HL-60 (cell line): ENCODE measurements at regions not wholly inside any gene's neighbourhood (a gene's known extent, or its start where the extent isn't known, plus 50 kb on each side); places are given as distances from the start of the nearest gene placed in this dataset.

ENCODE experiments used
- GABPA ChIP-seq: IDR thresholded peaks from 2 replicates; pipeline ENCODE4 v1.6.1; 2012; ENCODE audit warnings: low read depth
- POLR2AphosphoS5 ChIP-seq: IDR thresholded peaks from 2 replicates; pipeline ENCODE4 v1.6.1; 2012; ENCODE audit warnings: low read depth
- REST ChIP-seq: IDR thresholded peaks from 2 replicates; pipeline ENCODE4 v1.6.1; 2012; ENCODE audit warnings: low read depth; ENCODE audit not compliant: insufficient replicate concordance
- SPI1 ChIP-seq: IDR thresholded peaks from 2 replicates; pipeline ENCODE4 v1.6.1; 2012; ENCODE audit warnings: low read depth, mild to moderate bottlenecking, borderline replicate concordance
- TF ChIP-seq, protein P1 (sequence below): IDR thresholded peaks from one replicate; pipeline ENCODE4 v1.5.1; 2011; ENCODE audit warnings: low read length, control low read depth, inconsistent platforms; ENCODE audit not compliant: insufficient read depth

GRCh38 chr16:26961459-26961858, 105.3 kb upstream of the C16orf82 start:
- no peak for TF ChIP-seq GABPA
- TF ChIP-seq, protein P1, sequence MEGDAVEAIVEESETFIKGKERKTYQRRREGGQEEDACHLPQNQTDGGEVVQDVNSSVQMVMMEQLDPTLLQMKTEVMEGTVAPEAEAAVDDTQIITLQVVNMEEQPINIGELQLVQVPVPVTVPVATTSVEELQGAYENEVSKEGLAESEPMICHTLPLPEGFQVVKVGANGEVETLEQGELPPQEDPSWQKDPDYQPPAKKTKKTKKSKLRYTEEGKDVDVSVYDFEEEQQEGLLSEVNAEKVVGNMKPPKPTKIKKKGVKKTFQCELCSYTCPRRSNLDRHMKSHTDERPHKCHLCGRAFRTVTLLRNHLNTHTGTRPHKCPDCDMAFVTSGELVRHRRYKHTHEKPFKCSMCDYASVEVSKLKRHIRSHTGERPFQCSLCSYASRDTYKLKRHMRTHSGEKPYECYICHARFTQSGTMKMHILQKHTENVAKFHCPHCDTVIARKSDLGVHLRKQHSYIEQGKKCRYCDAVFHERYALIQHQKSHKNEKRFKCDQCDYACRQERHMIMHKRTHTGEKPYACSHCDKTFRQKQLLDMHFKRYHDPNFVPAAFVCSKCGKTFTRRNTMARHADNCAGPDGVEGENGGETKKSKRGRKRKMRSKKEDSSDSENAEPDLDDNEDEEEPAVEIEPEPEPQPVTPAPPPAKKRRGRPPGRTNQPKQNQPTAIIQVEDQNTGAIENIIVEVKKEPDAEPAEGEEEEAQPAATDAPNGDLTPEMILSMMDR = no peak
- no peak for TF ChIP-seq REST
- TF ChIP-seq POLR2AphosphoS5 = no peak
- peak; percentile 71 for TF ChIP-seq SPI1
